OCI-LY7 (cell line): ENCODE measurements at regions not wholly inside any gene's neighbourhood (a gene's known extent, or its start where the extent isn't known, plus 50 kb on each side); places are given as distances from the start of the nearest gene placed in this dataset.

ENCODE experiments used
- BruUV-seq: library from RNA; stranded (reverse); fragments of 400-500 nt; replicated peaks from 2 replicates; lab custom pipeline; 2021; lab: Mats Ljungman, UMichigan
- CTCF ChIA-PET: fragments of 300-600 bp; sonication (Branson Sonifier 250); formaldehyde crosslinking; loops from one replicate; lab custom pipeline; 2022; ENCODE audit warnings: antibody characterized with exemption; ENCODE audit not compliant: unreplicated experiment; lab: Charles Lee
- POLR2A ChIA-PET: fragments of 300-600 bp; sonication (Branson Sonifier 250); formaldehyde crosslinking; loops from one replicate; lab custom pipeline; 2022; ENCODE audit warnings: antibody characterized with exemption; lab: Charles Lee
- DNase-seq: peaks from one replicate; pipeline ENCODE4 v3.0.0-alpha.2; 2015; ENCODE audit warnings: low spot score
- H2AFZ ChIP-seq: fragments of 200-600 bp; sonication (generic), shearing (Covaris generic); 2 replicates; pipeline ENCODE4 v1.6.1; 2014; ENCODE audit warnings: mild to moderate bottlenecking, antibody characterized with exemption, low read length, moderate library complexity
- H3K27ac ChIP-seq: fragments of 200-600 bp; sonication (generic); 2 replicates; pipeline ENCODE4 v1.5.1; 2014; ENCODE audit warnings: mixed run types, low read depth, mild to moderate bottlenecking, moderate library complexity, low read length, inconsistent platforms; ENCODE audit not compliant: poor library complexity, severe bottlenecking
- H3K36me3 ChIP-seq: fragments of 200-600 bp; sonication (generic); 2 replicates; pipeline ENCODE4 v1.6.1; 2014; ENCODE audit warnings: mild to moderate bottlenecking, antibody characterized with exemption, low read length, moderate library complexity, mixed read lengths; ENCODE audit not compliant: insufficient read depth
- H3K4me1 ChIP-seq: fragments of 200-600 bp; sonication (generic); 2 replicates; pipeline ENCODE4 v1.5.1; 2014; ENCODE audit warnings: mild to moderate bottlenecking, low read length; ENCODE audit not compliant: insufficient read depth, poor library complexity, severe bottlenecking
- H3K4me2 ChIP-seq: fragments of 200-600 bp; sonication (generic); 2 replicates; pipeline ENCODE4 v1.6.1; 2014; ENCODE audit warnings: mild to moderate bottlenecking, low read length
- H3K4me3 ChIP-seq: fragments of 200-600 bp; sonication (generic); 2 replicates; pipeline ENCODE4 v1.5.1; 2014; ENCODE audit warnings: mild to moderate bottlenecking, low read depth, low read length; ENCODE audit not compliant: poor library complexity, severe bottlenecking
- H3K79me2 ChIP-seq: fragments of 200-600 bp; sonication (generic); 2 replicates; pipeline ENCODE4 v1.6.1; 2016; ENCODE audit warnings: low read depth, mild to moderate bottlenecking, low read length, moderate library complexity, mixed read lengths; ENCODE audit not compliant: insufficient read depth
- H3K9me2 ChIP-seq: fragments of 200-600 bp; sonication (generic); 2 replicates; pipeline ENCODE4 v1.6.1; 2016; ENCODE audit warnings: mild to moderate bottlenecking, low read length, mixed read lengths; ENCODE audit not compliant: insufficient read depth
- H3K9me3 ChIP-seq: fragments of 200-600 bp; sonication (generic); 2 replicates; pipeline ENCODE4 v1.6.1; 2014; ENCODE audit warnings: mild to moderate bottlenecking, mixed run types, low read length, mixed read lengths
- H4K20me1 ChIP-seq: fragments of 200-600 bp; sonication (generic); 2 replicates; pipeline ENCODE4 v1.6.1; 2014; ENCODE audit warnings: mild to moderate bottlenecking, antibody characterized with exemption, low read length, moderate library complexity, mixed read lengths; ENCODE audit not compliant: insufficient read depth
- EZH2phosphoT487 ChIP-seq: fragments of 200-600 bp; sonication (generic); IDR thresholded peaks from 2 replicates; pipeline ENCODE4 v1.6.1; 2018; ENCODE audit warnings: low read depth, borderline replicate concordance, mild to moderate bottlenecking, mixed run types, antibody characterized with exemption, low read length, moderate library complexity, mixed read lengths
- intact Hi-C: fragments of 100-400 bp; cut with micrococcal nuclease; formaldehyde crosslinking; loops from one replicate; pipeline ENCODE4 v1.10.0; 2022; ENCODE audit not compliant: unreplicated experiment
- TF ChIP-seq, protein P1 (sequence below): fragments of 200-600 bp; sonication (generic); conservative IDR thresholded peaks from 2 replicates; pipeline ENCODE4 v1.5.1; 2014; ENCODE audit warnings: mild to moderate bottlenecking, antibody characterized with exemption, low read length, moderate library complexity, mixed read lengths

DNA sequence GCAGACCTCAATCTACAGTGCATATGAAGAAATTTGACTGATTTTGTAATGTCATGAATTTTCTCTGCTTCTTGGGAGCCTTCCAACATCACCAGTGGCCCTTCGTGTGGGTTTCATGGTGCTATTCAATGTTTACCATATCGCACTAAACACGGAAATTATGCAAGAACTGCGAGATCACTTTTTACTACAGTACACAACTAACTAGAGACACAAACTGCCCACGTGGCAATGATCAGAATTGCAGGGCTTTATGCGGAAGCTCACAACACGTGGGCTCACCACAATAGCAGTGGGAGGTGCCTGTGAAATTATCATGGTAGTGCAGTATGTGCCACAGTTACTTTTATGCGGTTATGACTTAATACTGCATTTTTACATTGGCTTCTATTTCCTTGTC, 449.7 kb upstream of the KLF6 start:
- Histone ChIP-seq H3K36me3 (no peaks in the 10 kb centered on the region), H3K79me2 (no peaks in the 10 kb centered on the region), H3K4me1 (no peaks in the 10 kb centered on the region), H3K9me2 (no peaks in the 10 kb centered on the region), H3K4me2 (no peak overlapping the region), H3K9me3 (no peaks in the 10 kb centered on the region), H3K4me3 (no peak overlapping the region), H3K27ac (no peak overlapping the region), H4K20me1 (no peaks in the 10 kb centered on the region), H2AFZ (no peak overlapping the region)
- POLR2A ChIA-PET = interaction anchor here (0.5 kb wide), 1 partner anchor 31 kb away, joined by 3 read pairs; no protein-coding TSS in a partner anchor
- TF ChIP-seq, protein P1, sequence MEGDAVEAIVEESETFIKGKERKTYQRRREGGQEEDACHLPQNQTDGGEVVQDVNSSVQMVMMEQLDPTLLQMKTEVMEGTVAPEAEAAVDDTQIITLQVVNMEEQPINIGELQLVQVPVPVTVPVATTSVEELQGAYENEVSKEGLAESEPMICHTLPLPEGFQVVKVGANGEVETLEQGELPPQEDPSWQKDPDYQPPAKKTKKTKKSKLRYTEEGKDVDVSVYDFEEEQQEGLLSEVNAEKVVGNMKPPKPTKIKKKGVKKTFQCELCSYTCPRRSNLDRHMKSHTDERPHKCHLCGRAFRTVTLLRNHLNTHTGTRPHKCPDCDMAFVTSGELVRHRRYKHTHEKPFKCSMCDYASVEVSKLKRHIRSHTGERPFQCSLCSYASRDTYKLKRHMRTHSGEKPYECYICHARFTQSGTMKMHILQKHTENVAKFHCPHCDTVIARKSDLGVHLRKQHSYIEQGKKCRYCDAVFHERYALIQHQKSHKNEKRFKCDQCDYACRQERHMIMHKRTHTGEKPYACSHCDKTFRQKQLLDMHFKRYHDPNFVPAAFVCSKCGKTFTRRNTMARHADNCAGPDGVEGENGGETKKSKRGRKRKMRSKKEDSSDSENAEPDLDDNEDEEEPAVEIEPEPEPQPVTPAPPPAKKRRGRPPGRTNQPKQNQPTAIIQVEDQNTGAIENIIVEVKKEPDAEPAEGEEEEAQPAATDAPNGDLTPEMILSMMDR = no peak
- TF ChIP-seq EZH2phosphoT487 = no peak
- intact Hi-C loops = no loop called here
- BruUV-seq = no TSS peak
- DNase-seq = peak; percentile 1
- CTCF ChIA-PET = no interaction called here

DNA sequence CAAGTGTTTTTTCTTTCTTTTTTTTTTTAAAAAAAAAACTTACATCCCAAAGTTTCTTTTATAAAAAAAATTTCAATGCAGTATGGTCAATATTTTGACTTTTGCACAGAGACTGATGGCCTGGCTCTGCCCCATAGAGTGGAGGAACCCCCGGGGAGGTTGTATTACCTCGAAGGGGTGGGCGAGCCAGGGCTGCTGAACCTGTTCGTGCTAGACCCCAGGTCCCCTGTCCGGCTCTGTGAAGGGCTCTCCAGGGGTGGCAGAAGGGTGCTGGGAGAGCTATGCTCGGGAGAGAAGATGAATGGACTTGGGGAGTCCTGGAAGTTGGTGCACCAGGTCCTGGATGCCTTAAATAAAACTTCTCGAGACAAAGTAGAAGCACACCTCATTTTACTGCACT, 446.4 kb upstream of the KLF6 start:
- no peak for DNase-seq
- Histone ChIP-seq H3K4me2 (no peak overlapping the region), H4K20me1 (no peaks in the 10 kb centered on the region), H3K79me2 (no peaks in the 10 kb centered on the region), H3K4me1 (no peaks in the 10 kb centered on the region), H2AFZ (no peak overlapping the region), H3K9me3 (no peaks in the 10 kb centered on the region), H3K4me3 (no peak overlapping the region), H3K27ac (no peak overlapping the region), H3K36me3 (no peaks in the 10 kb centered on the region), H3K9me2 (no peaks in the 10 kb centered on the region)
- intact Hi-C loops = no loop called here
- TF ChIP-seq, protein P1 = no peak
- no peak for TF ChIP-seq EZH2phosphoT487
- ChIA-PET POLR2A (interaction anchor here (0.6 kb wide), 1 partner anchor 854 kb away, joined by 3 read pairs; no protein-coding TSS in a partner anchor), CTCF (no interaction called here)
- no TSS peak for BruUV-seq

DNA sequence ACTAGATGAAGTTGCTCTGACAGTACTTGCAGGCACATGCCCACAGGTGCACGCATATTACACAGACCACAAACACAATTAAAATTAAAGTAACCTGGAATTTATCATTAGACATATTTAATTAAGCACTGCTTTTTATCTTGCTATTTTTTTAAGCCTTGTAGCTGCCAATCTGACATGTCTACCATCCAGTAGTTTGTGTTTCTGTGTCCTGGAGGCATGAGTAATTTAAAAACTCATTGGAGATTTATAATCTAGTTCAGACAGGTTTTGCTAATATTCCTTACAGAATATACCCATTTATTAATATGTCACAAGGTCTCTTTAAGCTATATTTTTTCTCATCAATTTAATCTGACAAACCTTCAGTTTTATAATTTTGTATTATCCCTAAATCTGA, 445.0 kb upstream of the KLF6 start:
- no peak overlapping the region for H3K4me2 ChIP-seq
- ChIA-PET POLR2A (no interaction called here), CTCF (no interaction called here)
- intact Hi-C loops = no loop called here
- no peak for TF ChIP-seq EZH2phosphoT487
- TF ChIP-seq, protein P1 = no peak
- H2AFZ ChIP-seq = no peak overlapping the region
- no peaks in the 10 kb centered on the region for H4K20me1 ChIP-seq
- H3K4me1 ChIP-seq = no peaks in the 10 kb centered on the region
- no peak overlapping the region for H3K4me3 ChIP-seq
- H3K27ac ChIP-seq = no peak overlapping the region
- no peaks in the 10 kb centered on the region for H3K9me3 ChIP-seq
- no peaks in the 10 kb centered on the region for H3K36me3 ChIP-seq
- H3K9me2 ChIP-seq = no peaks in the 10 kb centered on the region
- BruUV-seq = no TSS peak
- no peak for DNase-seq
- no peaks in the 10 kb centered on the region for H3K79me2 ChIP-seq
